ENCODE measurements at regions not wholly inside any gene's neighbourhood (a gene's known extent, or its start where the extent isn't known, plus 50 kb on each side); places are given as distances from the start of the nearest gene placed in this dataset.

GRCh38 chr3:72338942-72339669 lies 509.1 kb downstream of the SHQ1 start:
- H3K36me3 ChIP-seq (ENCODE audit: control insufficient read depth, insufficient read depth, low read length) = no peaks in the 10 kb centered on the region
- WGBS, 2 experiments (ENCODE audit: insufficient coverage in 2 of 2) = 82 to 87% methylated on average over 11 of the region's 11 CpGs
- peaks cover 18% of the 10 kb centered on the region for H3K4me1 ChIP-seq (ENCODE audit: control insufficient read depth, insufficient read depth, low read length, poor library complexity, severe bottlenecking)
- peaks cover 4% of the 10 kb centered on the region for H3K9me3 ChIP-seq (ENCODE audit: control insufficient read depth, low read length)
- no peak overlapping the region for H3K4me3 ChIP-seq (ENCODE audit: extremely low read depth, insufficient read depth, low read length, poor library complexity, severe bottlenecking)
- H3K27ac ChIP-seq (ENCODE audit: low read depth, low read length, severe bottlenecking) = peak overlapping the region; percentile 78

- 92 to 97% methylated on average over 5 to 8 of the region's 8 CpGs for WGBS, 2 experiments (ENCODE audit: insufficient coverage in 2 of 2)
- H3K27ac ChIP-seq (ENCODE audit: low read depth, low read length, severe bottlenecking) = peak overlapping the region; percentile 55
Observed at GRCh38 chr3:72338082-72338941, 509.9 kb downstream of the SHQ1 start.

GRCh38 chr3:72337480-72337855 lies 510.8 kb downstream of the SHQ1 start:
- H3K4me1 ChIP-seq (ENCODE audit: control insufficient read depth, insufficient read depth, low read length, poor library complexity, severe bottlenecking) = peaks cover 18% of the 10 kb centered on the region
- H3K27ac ChIP-seq (ENCODE audit: low read depth, low read length, severe bottlenecking) = no peak overlapping the region
- WGBS, 2 experiments (ENCODE audit: insufficient coverage in 2 of 2) = 87 to 96% methylated on average over 3 of the region's 5 CpGs
- no peaks in the 10 kb centered on the region for H3K36me3 ChIP-seq (ENCODE audit: control insufficient read depth, insufficient read depth, low read length)
- no peak overlapping the region for H3K4me3 ChIP-seq (ENCODE audit: extremely low read depth, insufficient read depth, low read length, poor library complexity, severe bottlenecking)
- H3K9me3 ChIP-seq (ENCODE audit: control insufficient read depth, low read length) = peaks cover 4% of the 10 kb centered on the region

More at GRCh38 chr3:72338082-72338941, 509.9 kb downstream of the SHQ1 start:
- Histone ChIP-seq H3K4me3 (ENCODE audit: extremely low read depth, insufficient read depth, low read length, poor library complexity, severe bottlenecking) (no peak overlapping the region), H3K36me3 (ENCODE audit: control insufficient read depth, insufficient read depth, low read length) (no peaks in the 10 kb centered on the region), H3K4me1 (ENCODE audit: control insufficient read depth, insufficient read depth, low read length, poor library complexity, severe bottlenecking) (peaks cover 18% of the 10 kb centered on the region), H3K9me3 (ENCODE audit: control insufficient read depth, low read length) (peaks cover 4% of the 10 kb centered on the region)

- no peaks in the 10 kb centered on the region for H3K36me3 ChIP-seq (ENCODE audit: control insufficient read depth, insufficient read depth, low read length)
- H3K4me3 ChIP-seq (ENCODE audit: extremely low read depth, insufficient read depth, low read length, poor library complexity, severe bottlenecking) = no peak overlapping the region
- H3K4me1 ChIP-seq (ENCODE audit: control insufficient read depth, insufficient read depth, low read length, poor library complexity, severe bottlenecking) = peaks cover 16% of the 10 kb centered on the region
- peaks cover 4% of the 10 kb centered on the region for H3K9me3 ChIP-seq (ENCODE audit: control insufficient read depth, low read length)
- H3K27ac ChIP-seq (ENCODE audit: low read depth, low read length, severe bottlenecking) = no peak overlapping the region
- 56 to 75% methylated on average over 13 to 19 of the region's 24 CpGs for WGBS, 2 experiments (ENCODE audit: insufficient coverage in 2 of 2)
Observed at GRCh38 chr3:72336821-72337479, 511.3 kb downstream of the SHQ1 start.

- 91% methylated on average over 5 to 7 of the region's 7 CpGs for WGBS, 2 experiments (ENCODE audit: insufficient coverage in 2 of 2)
- Histone ChIP-seq H3K4me1 (ENCODE audit: control insufficient read depth, insufficient read depth, low read length, poor library complexity, severe bottlenecking) (peaks cover 15% of the 10 kb centered on the region), H3K36me3 (ENCODE audit: control insufficient read depth, insufficient read depth, low read length) (no peaks in the 10 kb centered on the region), H3K27ac (ENCODE audit: low read depth, low read length, severe bottlenecking) (no peak overlapping the region), H3K9me3 (ENCODE audit: control insufficient read depth, low read length) (peaks cover 4% of the 10 kb centered on the region), H3K4me3 (ENCODE audit: extremely low read depth, insufficient read depth, low read length, poor library complexity, severe bottlenecking) (no peak overlapping the region)
Observed at GRCh38 chr3:72336114-72336651, 512.1 kb downstream of the SHQ1 start.

DNA sequence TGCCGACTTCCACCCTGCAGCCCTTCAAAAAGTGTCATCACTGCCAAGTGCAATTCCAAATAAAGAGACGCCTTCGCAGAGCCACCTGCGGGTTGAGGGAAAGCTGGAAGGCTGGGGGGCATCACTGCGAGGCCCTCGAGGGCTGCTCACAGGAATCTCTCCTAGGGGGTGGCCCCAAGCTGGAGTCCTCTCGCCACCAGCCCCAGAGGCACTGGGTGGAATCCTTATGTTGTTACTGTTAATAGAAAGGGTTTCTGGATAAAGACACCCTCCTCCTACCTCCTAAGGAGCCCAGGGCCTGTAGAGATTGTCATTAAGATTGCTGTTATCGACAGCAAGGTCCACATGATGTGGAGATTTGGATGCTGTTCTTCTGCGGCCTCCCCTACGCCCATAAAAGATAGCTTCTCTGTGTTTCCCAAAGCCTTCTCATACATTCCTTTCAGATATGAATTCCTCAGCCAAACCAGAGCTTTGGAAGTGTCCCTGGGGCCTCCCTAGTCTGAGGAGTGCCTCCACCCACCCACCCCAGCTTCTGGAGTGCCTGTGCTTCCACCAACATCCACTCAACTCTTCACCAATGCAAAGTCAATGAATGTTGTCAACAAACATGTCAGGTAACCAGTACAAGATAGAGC lies 512.7 kb downstream of the SHQ1 start:
- Histone ChIP-seq H3K4me1 (ENCODE audit: control insufficient read depth, insufficient read depth, low read length, poor library complexity, severe bottlenecking) (peaks cover 15% of the 10 kb centered on the region), H3K27ac (ENCODE audit: low read depth, low read length, severe bottlenecking) (no peak overlapping the region), H3K4me3 (ENCODE audit: extremely low read depth, insufficient read depth, low read length, poor library complexity, severe bottlenecking) (no peak overlapping the region), H3K36me3 (ENCODE audit: control insufficient read depth, insufficient read depth, low read length) (no peaks in the 10 kb centered on the region), H3K9me3 (ENCODE audit: control insufficient read depth, low read length) (peaks cover 4% of the 10 kb centered on the region)
- WGBS, 2 experiments (ENCODE audit: insufficient coverage in 2 of 2) = 22 to 26% methylated on average over 3 to 6 of the region's 10 CpGs

GRCh38 chr3:72334681-72335457 lies 513.4 kb downstream of the SHQ1 start:
- H3K27ac ChIP-seq (ENCODE audit: low read depth, low read length, severe bottlenecking) = no peak overlapping the region
- no peak overlapping the region for H3K4me3 ChIP-seq (ENCODE audit: extremely low read depth, insufficient read depth, low read length, poor library complexity, severe bottlenecking)
- peaks cover 15% of the 10 kb centered on the region for H3K4me1 ChIP-seq (ENCODE audit: control insufficient read depth, insufficient read depth, low read length, poor library complexity, severe bottlenecking)
- peaks cover 4% of the 10 kb centered on the region for H3K9me3 ChIP-seq (ENCODE audit: control insufficient read depth, low read length)
- H3K36me3 ChIP-seq (ENCODE audit: control insufficient read depth, insufficient read depth, low read length) = no peaks in the 10 kb centered on the region
- WGBS, 2 experiments (ENCODE audit: insufficient coverage in 2 of 2) = 51 to 56% methylated on average over 10 to 11 of the region's 14 CpGs

GRCh38 chr3:72332689-72333088 lies 515.6 kb downstream of the SHQ1 start:
- Histone ChIP-seq H3K27ac (ENCODE audit: low read depth, low read length, severe bottlenecking) (no peak overlapping the region), H3K9me3 (ENCODE audit: control insufficient read depth, low read length) (no peaks in the 10 kb centered on the region), H3K4me3 (ENCODE audit: extremely low read depth, insufficient read depth, low read length, poor library complexity, severe bottlenecking) (no peak overlapping the region), H3K36me3 (ENCODE audit: control insufficient read depth, insufficient read depth, low read length) (no peaks in the 10 kb centered on the region), H3K4me1 (ENCODE audit: control insufficient read depth, insufficient read depth, low read length, poor library complexity, severe bottlenecking) (peaks cover 7% of the 10 kb centered on the region)
- 75 to 93% methylated on average over 3 of the region's 4 CpGs for whole genome bisulfite sequencing, 2 experiments (ENCODE audit: insufficient coverage in 2 of 2)

GRCh38 chr3:72332036-72332435 lies 516.2 kb downstream of the SHQ1 start:
- H3K4me3 ChIP-seq (ENCODE audit: extremely low read depth, insufficient read depth, low read length, poor library complexity, severe bottlenecking) = no peak overlapping the region
- WGBS, 2 experiments (ENCODE audit: insufficient coverage in 2 of 2) = 81 to 100% methylated on average over 3 to 4 of the region's 5 CpGs
- no peaks in the 10 kb centered on the region for H3K9me3 ChIP-seq (ENCODE audit: control insufficient read depth, low read length)

More at GRCh38 chr3:72332036-72332435, 516.2 kb downstream of the SHQ1 start:
- Histone ChIP-seq H3K27ac (ENCODE audit: low read depth, low read length, severe bottlenecking) (no peak overlapping the region), H3K4me1 (ENCODE audit: control insufficient read depth, insufficient read depth, low read length, poor library complexity, severe bottlenecking) (peaks cover 5% of the 10 kb centered on the region), H3K36me3 (ENCODE audit: control insufficient read depth, insufficient read depth, low read length) (no peaks in the 10 kb centered on the region)
